Suprapubic skin (tissue), 4 donors: ENCODE measurements at regions not wholly inside any gene's neighbourhood (a gene's known extent, or its start where the extent isn't known, plus 50 kb on each side); places are given as distances from the start of the nearest gene placed in this dataset.

Experiments used
- DNase-seq, 2 donors: peaks; one replicate each; pipeline ENCODE4 v3.0.0-alpha.2; 2019; ENCODE audit warnings: low spot score in 2 of 2
- H3K27ac ChIP-seq: fragments of 200-600 bp; sonication (generic); one replicate; pipeline ENCODE4 v1.5.1; 2019
- H3K27me3 ChIP-seq: fragments of 200-600 bp; sonication (generic); one replicate; pipeline ENCODE4 v1.5.1; 2019
- H3K36me3 ChIP-seq: fragments of 200-600 bp; sonication (generic); one replicate; pipeline ENCODE4 v1.5.1; 2019
- H3K4me1 ChIP-seq: fragments of 200-600 bp; sonication (generic); one replicate; pipeline ENCODE4 v1.5.1; 2019
- H3K4me3 ChIP-seq: fragments of 200-600 bp; sonication (generic); one replicate; pipeline ENCODE4 v1.5.1; 2019; ENCODE audit warnings: mild to moderate bottlenecking
- H3K9me3 ChIP-seq: fragments of 200-600 bp; sonication (generic); one replicate; pipeline ENCODE4 v1.5.1; 2019
- EP300 ChIP-seq: sonication (generic); formaldehyde crosslinking; IDR thresholded peaks from one replicate; pipeline ENCODE4 v1.6.1; 2017; ENCODE audit warnings: antibody characterized with exemption
- POLR2A ChIP-seq, 2 donors: fragments of 450-650 bp; IDR thresholded peaks; one replicate each; pipeline ENCODE4 v1.6.1; 2017; ENCODE audit warnings: antibody characterized with exemption in 2 of 2, mild to moderate bottlenecking in 2 of 2, moderate library complexity in 2 of 2
- POLR2AphosphoS5 ChIP-seq, 3 donors: sonication (generic); formaldehyde crosslinking; IDR thresholded peaks; one replicate each; pipeline ENCODE4 v1.6.1; 2017; ENCODE audit warnings: antibody characterized with exemption in 3 of 3
- WGBS: methylation state at CpG from one replicate; pipeline ENCODE4 v1.1.5; 2018; 5-methylcytosine and 5-hydroxymethylcytosine counted together
- TF ChIP-seq, protein P1 (sequence below), 2 donors: fragments of 200-600 bp in 1 of 2; fragments of 450-650 bp in 1 of 2; sonication (generic) in 1 of 2; IDR thresholded peaks; one replicate each; pipeline ENCODE4 v1.5.1; 2016 to 2019; ENCODE audit warnings: antibody characterized with exemption in 2 of 2, mild to moderate bottlenecking in 1 of 2, moderate library complexity in 1 of 2

DNA sequence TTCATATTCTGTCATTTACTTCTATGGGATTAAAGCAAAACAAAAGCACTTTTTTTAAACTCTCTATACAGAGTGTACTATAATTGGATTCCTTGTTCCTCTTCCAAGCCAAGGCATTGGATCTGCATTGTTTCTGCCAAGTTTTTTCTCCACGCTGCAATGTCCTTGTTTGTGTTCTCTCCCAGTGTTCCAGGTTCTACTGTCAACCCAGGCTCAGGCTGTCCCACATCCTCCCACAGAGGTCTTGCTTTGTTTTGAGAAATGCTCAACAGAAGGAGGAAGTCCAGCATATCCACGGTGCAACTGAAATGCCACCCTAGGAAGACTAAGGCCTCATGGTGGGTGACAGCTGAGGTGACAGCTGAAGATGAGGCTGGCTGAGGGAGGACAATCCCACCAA is 287.1 kb upstream of the PRDM1 start:
- TF ChIP-seq, protein P1, sequence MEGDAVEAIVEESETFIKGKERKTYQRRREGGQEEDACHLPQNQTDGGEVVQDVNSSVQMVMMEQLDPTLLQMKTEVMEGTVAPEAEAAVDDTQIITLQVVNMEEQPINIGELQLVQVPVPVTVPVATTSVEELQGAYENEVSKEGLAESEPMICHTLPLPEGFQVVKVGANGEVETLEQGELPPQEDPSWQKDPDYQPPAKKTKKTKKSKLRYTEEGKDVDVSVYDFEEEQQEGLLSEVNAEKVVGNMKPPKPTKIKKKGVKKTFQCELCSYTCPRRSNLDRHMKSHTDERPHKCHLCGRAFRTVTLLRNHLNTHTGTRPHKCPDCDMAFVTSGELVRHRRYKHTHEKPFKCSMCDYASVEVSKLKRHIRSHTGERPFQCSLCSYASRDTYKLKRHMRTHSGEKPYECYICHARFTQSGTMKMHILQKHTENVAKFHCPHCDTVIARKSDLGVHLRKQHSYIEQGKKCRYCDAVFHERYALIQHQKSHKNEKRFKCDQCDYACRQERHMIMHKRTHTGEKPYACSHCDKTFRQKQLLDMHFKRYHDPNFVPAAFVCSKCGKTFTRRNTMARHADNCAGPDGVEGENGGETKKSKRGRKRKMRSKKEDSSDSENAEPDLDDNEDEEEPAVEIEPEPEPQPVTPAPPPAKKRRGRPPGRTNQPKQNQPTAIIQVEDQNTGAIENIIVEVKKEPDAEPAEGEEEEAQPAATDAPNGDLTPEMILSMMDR (IDR thresholded peaks at IDR 0.05): no peak
- no peak for TF ChIP-seq POLR2AphosphoS5 (IDR thresholded peaks at IDR 0.05)
- no peak for TF ChIP-seq POLR2A (IDR thresholded peaks at IDR 0.05)
- no peak for TF ChIP-seq EP300
- H3K4me1 ChIP-seq: peaks cover 46% of the 10 kb centered on the region
- no peak for DNase-seq

DNA sequence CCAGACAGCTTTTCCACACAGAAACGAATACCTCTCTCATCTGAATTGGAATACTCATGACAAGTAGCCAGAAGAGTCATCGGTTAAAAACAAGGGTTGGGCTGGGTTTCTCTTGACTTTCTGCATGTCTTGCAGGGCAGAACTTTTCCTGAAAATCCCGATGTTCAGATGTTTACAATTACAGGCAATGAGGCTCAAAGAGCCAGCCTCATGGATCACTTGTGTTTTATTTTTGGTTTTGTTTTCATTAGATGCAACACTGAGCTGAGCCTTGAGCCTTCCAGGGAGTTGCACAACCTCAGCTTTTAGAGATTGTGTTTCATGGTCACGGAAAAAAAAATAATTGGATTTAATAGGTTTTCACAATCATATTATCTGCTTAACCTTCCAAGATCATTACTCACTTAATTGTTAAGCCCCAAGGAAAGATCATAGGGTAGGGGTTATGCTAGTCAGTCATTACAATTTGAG is 288.1 kb upstream of the PRDM1 start:
- peak overlapping the region; percentile 75 for H3K27ac ChIP-seq
- DNase-seq: no peak

More for the DNA sequence above, 287.1 kb upstream of the PRDM1 start:
- WGBS: 40% methylated on average over 2 of the region's 2 CpGs
- H3K36me3 ChIP-seq: no peaks in the 10 kb centered on the region
- H3K27me3 ChIP-seq: no peaks in the 10 kb centered on the region
- no peaks in the 10 kb centered on the region for H3K9me3 ChIP-seq
- peak overlapping the region; percentile 75 for H3K27ac ChIP-seq
- no peak overlapping the region for H3K4me3 ChIP-seq

DNA sequence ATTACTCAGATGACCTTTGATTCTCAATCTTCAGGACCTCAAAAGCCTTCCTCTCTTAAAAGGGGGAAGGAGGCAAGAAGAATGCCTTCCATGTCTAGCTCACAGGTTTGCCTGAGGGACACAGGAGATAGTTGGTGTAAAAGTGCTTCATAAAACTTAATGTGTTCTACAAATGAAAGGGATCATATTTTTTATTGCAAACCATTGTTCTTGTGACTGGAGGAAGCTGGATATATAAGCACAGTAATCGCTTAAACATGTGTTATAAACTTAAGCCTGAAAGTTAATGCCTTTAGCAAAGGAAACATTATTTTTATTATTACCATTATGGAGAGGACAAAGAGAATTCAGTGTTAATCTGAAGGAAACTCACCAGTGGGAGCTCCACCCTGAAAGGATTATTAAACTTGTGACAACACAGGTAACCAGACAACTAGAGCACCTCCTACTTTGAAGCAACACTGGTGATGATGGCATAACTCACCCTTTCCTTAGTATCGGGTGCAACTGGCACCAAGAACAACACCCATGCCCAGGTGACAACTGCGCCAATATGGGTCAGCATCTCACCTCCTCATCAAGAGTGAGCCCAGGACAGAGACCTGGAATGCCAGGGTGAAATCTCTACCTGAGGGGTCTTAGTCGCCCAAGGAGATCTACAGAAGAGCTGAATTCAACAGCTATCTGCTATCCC is 288.7 kb upstream of the PRDM1 start:
- Histone ChIP-seq H3K9me3 (no peaks in the 10 kb centered on the region), H3K36me3 (no peaks in the 10 kb centered on the region), H3K4me3 (no peak overlapping the region), H3K4me1 (peaks cover 42% of the 10 kb centered on the region), H3K27me3 (no peaks in the 10 kb centered on the region), H3K27ac (peak overlapping the region; percentile 75)
- TF ChIP-seq, protein P1 (IDR thresholded peaks at IDR 0.05): no peak
- TF ChIP-seq EP300: no peak
- no peak for TF ChIP-seq POLR2AphosphoS5 (IDR thresholded peaks at IDR 0.05)
- TF ChIP-seq POLR2A (IDR thresholded peaks at IDR 0.05): no peak
- 56% methylated on average over 4 of the region's 4 CpGs for WGBS
- no peak for DNase-seq

More for the DNA sequence above, 288.1 kb upstream of the PRDM1 start:
- Histone ChIP-seq H3K36me3 (no peaks in the 10 kb centered on the region), H3K9me3 (no peaks in the 10 kb centered on the region), H3K4me3 (no peak overlapping the region), H3K4me1 (peaks cover 42% of the 10 kb centered on the region), H3K27me3 (no peaks in the 10 kb centered on the region)
- peak in 2 of 3 donors; percentile 69 to 71 for TF ChIP-seq POLR2AphosphoS5 (IDR thresholded peaks at IDR 0.05)
- no peak for TF ChIP-seq POLR2A (IDR thresholded peaks at IDR 0.05)
- WGBS: 41% methylated on average over 4 of the region's 4 CpGs

DNA sequence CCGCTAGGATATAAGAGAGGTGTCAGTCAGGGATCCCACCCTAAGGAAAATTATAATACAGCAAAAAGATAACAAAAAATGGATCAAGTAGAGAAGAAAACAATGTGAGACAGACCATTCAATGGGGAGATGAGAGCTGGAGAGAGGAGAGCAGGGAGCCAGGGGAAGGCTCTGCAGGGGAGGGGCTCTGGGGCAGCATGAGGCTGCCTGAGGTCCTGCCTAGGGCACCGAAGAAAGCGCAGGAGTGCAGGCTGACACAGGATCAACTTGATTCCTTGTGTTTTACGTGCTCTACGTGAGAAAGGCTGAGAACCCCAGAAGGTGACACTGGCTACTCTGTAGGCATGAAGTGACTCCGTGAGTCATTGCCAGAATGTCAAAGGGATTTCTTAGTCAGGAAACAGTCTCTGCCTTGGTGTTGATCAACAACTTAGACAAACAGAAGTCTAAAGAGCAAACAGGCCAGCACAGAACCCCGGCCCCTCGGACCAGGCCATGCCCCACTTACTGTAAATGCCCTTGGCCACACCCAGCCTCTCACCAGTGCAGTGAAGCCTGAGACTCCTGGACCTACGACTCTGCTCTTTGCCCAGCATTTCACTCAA is 290.1 kb upstream of the PRDM1 start:
- TF ChIP-seq POLR2A (IDR thresholded peaks at IDR 0.05) (no peak), EP300 (no peak), POLR2AphosphoS5 (IDR thresholded peaks at IDR 0.05) (no peak)
- TF ChIP-seq, protein P1 (IDR thresholded peaks at IDR 0.05): no peak
- Histone ChIP-seq H3K4me3 (no peak overlapping the region), H3K27me3 (no peaks in the 10 kb centered on the region), H3K9me3 (no peaks in the 10 kb centered on the region), H3K36me3 (no peaks in the 10 kb centered on the region), H3K4me1 (peaks cover 42% of the 10 kb centered on the region), H3K27ac (no peak overlapping the region)
- 93% methylated on average over 9 of the region's 9 CpGs for WGBS
- no peak for DNase-seq

DNA sequence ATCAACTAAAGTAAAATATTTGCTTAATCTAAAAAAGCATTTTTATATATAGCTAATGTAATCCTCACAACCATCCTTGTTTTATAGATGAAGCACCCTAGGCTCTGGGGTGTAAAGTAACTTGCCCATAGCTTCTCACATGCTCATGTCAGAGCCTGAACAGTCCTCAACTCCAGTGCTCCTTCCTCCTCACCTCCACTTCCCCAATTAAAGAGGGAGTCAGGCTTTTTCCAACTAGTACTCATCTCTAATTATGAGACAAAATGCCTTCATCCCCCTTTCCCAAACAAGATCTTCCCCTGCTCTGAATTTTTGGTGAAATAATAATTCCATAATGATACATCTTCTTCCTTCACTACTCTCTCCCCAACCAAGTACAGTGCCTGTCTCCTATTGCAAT is 290.8 kb upstream of the PRDM1 start:
- Histone ChIP-seq H3K4me1 (peaks cover 42% of the 10 kb centered on the region), H3K36me3 (no peaks in the 10 kb centered on the region), H3K27ac (no peak overlapping the region), H3K4me3 (no peak overlapping the region), H3K9me3 (no peaks in the 10 kb centered on the region), H3K27me3 (no peaks in the 10 kb centered on the region)
- TF ChIP-seq, protein P1 (IDR thresholded peaks at IDR 0.05): no peak
- TF ChIP-seq EP300 (no peak), POLR2AphosphoS5 (IDR thresholded peaks at IDR 0.05) (no peak), POLR2A (IDR thresholded peaks at IDR 0.05) (no peak)
- no peak for DNase-seq
